ENCODE measurements at regions not wholly inside any gene's neighbourhood (a gene's known extent, or its start where the extent isn't known, plus 50 kb on each side); places are given as distances from the start of the nearest gene placed in this dataset.

GRCh38 chr10:5310914-5311313, 53.9 kb upstream of the UCN3 start:
- no peak for DNase-seq (ENCODE audit: low read depth)

- DNase-seq (ENCODE audit: low read depth): no peak
Measured at GRCh38 chr10:5311617-5312016, 53.1 kb upstream of the UCN3 start.

- DNase-seq (ENCODE audit: low read depth): no peak
Measured at GRCh38 chr10:5314840-5315239, 49.9 kb upstream of the UCN3 start.
